GM19455 (cell line): ENCODE measurements at regions not wholly inside any gene's neighbourhood (a gene's known extent, or its start where the extent isn't known, plus 50 kb on each side); places are given as distances from the start of the nearest gene placed in this dataset.

Source experiments
- ATAC-seq: cut with Tn5 transposase; IDR thresholded peaks from one replicate; pipeline ENCODE4 v1.9.1; 2021; ENCODE audit not compliant: unreplicated experiment

DNA sequence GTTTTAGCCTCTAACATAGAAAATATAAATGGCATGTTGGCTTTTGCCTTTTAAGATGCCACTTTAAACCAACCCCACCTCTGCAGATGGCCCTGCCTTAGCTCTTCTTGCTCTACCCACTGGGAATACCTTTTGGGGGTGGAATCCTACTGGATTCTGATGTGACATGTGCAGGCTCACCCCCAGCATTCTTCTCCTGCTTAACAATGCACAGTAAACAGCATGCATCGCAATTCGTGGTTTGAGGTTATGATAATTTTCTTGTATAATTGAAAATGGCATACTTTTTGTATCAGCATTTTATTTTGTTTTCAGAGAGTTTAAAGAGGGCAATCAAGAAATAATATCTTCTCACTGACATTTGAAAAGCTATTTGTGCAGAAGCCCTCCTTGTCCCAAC, 167.9 kb downstream of the AREG start:
- ATAC-seq: no peak

- no peak for ATAC-seq
Observed at GRCh38 chr4:74613266-74613665, 168.3 kb downstream of the AREG start.

DNA sequence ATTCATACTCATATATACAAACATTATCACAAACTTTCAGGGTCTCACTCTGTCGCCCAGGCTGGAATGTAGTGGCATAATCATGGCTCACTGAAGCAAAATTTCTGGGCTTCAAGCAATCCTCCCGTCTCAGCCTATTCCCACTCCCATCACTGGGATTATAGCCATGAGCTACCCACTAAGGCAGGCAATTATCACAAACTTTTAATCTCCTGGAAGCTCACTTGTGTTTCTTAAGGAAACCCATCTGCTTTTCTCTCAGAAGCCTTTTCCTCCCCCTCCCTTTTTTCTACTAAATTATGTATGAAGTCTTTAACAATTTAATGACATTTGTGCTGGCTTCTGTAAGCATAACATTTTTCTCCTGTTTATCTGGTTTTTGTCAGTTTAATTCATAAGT, 170.5 kb downstream of the AREG start:
- no peak for ATAC-seq

- no peak for ATAC-seq
Observed at GRCh38 chr4:74618166-74618565, 173.2 kb downstream of the AREG start.

DNA sequence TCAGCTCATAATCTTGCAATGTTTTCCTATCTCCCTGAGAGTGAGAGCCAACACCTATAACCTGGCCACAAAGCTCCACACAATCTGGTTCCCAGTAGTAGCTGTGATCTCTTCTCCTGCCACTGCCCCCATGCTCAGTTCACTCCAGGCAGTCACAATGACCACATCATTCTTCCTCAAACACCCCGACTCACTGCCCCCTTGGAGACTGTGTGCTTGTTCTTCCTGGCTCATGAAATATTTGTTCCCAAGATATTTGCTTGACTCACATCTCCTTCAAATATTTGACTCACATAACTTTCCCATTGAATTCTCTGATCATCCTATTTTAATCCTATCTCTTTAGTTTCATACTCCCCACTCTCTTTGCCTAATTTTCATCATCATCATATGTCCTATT, 173.7 kb downstream of the AREG start:
- no peak for ATAC-seq

GRCh38 chr4:74619931-74620702, 174.2 kb downstream of the BTC start:
- no peak for ATAC-seq

DNA sequence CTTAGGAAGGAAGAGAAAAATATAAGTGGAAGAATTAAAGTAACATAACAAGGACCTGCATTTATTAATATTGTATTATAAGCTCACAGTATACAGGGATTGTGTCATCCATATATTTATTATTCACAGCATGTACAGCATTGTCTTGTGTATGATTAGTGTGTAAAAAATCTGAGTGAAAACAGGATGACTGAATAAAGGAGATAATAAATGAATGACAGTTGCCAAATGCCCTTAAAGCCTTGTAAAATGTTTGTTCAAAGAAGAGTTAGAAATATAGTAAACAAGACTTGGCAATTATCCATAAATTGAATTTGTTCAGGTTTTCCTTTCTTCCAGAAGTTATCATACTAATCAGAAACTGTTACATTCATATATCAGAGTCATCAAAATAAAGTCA, 172.7 kb downstream of the BTC start:
- ATAC-seq: no peak

DNA sequence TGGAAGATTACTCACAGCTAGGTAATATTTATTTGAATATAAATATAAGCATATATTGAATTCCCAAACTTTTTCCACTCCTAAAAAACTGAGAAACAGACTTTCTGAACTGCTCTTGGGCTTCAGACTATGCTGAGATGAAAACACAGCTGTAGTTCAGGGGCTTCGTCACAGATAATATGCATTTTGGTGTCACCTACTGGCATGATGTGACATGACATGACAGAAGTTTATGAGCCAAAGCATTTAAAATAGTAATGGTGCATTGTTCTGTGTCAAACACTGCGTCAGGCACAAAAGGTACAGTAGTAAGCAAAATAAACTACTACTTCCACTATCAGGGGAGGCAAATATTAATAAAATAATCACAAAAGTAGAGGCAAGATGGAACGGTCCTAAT, 171.3 kb downstream of the BTC start:
- no peak for ATAC-seq

DNA sequence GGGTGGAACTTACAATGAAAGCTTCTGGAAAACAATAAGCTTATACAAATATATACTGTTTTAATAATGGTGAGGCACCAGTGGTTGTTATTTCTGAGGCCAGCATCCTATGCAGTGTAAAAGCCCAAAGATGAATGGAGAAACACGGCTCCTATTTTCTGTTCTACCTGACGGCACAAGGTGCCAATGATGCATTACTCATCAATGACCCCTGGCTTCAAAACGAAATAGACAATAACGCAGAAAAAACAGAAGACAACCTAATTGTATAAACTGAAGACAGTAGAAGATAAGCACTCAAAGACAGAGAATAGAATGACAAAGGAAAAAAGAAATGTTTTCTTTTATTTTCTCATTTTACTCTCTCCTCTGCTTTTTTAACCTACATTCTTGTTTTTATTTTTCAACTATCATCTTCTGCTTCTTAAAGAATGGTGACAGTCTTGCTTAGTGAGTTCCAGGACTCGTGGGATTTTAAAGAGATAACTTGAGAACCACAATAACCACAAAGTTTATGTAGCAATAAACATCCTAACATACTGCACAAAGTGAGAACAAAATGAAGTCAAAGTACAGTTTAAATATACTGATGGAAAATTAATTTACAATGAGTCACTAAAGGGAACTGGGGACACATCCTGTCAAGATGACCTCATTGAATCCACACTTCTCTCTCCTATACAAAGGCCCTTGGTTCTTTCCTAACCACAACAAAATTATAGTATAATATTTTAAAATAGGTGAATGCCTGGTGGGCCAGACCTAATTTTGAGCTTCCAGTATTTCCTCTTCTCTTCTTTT, 169.8 kb downstream of the BTC start:
- ATAC-seq: no peak

- no peak for ATAC-seq
Observed at GRCh38 chr4:74625981-74626380, 168.3 kb downstream of the BTC start.

DNA sequence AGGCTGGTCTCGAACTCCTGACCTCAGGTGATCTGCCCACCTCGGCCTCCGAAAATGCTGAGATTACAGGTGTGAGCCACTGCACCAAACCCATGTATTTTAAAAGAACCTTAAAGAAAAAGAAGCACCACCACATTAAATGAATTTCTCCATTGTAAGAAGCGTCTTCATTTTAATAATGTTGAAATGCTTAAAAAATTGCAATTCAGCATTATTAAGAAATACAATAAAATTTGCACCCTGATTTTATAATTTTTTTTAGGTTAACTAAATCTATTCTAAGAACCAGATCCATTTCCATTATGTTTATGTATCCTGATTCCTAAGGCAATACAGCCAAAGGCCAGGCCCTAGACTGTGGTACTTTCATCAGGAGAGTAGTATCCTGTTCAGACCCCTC, 167.2 kb downstream of the BTC start:
- no peak for ATAC-seq

DNA sequence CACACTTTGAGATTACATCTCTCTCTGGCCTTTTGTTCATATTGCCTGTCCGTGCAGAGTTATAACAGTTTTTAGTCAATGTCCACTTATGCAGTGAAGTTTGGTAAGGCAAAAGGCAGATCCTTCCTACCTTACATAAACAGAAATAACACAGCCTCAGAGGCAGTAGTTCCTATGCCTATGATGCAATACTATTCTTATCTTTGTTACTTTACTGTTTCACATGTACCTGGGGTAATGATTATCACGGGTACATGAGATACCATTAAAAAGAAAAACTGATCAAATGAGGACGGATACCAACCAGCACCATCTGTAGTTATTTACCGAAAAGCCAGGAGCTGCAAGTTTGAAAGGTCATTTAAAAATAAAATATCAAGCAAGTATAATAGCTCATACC, 166.8 kb downstream of the BTC start:
- ATAC-seq: no peak

DNA sequence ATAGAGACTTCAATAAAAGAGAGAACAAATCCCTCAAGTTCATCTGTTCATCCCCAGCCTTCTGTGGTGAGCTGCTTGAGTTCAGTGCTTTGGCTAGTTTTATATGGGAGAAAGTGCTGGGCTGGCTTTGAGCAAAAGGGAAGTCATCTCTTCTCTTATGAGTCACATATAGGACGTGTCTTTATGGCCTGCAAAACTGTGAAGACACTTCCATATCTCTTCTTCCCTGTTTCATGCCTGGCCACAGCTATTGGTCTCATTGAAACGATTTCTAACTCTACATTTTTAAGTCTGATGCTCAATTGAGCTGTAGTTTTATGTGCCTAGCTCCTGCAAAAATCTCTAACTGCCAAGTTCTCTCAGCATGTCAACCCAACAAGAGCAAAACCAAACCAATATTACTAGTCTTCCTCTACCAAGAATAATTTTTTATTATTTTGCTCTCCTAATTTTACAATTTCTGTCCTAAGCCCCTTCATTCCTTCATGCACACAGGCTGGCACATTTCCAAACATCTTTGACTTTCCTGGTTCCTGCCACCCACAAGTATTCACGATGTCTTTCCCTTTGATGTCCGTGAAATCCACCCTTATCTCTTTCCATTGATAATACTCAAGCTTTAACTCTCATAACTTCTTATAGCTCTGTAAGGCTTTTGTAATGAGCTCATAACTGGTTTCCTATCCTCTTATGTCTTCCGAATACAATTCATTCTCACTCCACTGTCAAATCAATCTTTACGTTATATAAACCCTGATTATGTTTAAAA, 165.3 kb downstream of the BTC start:
- ATAC-seq: no peak

DNA sequence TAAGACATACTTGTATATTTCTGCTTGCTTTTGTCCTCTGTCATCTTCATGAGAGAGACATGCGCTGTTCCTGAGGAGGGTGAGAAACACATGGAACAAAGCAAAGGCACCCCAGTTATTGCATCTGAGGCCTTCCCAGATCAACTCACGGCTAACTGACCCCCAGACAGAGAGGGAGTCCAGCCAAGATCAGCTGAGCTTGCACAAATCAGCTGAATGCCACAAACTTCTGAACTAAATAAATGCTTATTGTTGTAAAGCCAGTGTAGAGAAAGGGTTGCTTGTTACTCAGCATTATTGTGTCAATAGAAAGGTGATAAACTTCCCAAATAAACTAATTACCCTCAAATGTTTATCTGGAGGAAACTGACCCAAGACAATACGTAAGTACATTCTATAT, 163.8 kb downstream of the BTC start:
- no peak for ATAC-seq

DNA sequence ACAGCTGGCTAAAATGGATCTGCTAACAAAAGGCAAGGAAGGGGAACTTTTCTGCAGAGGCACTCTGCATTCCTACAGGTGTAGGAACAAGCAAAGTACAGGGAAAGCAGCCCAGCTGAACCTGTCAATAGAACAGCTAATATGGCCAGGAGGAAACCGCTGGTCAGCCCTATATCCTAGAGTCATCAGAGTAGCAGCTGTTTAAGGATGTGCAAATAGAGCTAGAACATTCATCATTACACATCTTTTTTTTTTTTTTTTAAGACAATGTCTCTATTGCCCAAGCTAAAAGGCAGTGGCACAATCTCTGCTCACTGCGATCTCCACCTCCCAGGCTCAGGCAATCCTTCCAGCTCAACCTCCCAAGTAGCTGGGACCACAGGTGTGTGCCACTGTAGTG, 163.0 kb downstream of the BTC start:
- ATAC-seq: no peak

DNA sequence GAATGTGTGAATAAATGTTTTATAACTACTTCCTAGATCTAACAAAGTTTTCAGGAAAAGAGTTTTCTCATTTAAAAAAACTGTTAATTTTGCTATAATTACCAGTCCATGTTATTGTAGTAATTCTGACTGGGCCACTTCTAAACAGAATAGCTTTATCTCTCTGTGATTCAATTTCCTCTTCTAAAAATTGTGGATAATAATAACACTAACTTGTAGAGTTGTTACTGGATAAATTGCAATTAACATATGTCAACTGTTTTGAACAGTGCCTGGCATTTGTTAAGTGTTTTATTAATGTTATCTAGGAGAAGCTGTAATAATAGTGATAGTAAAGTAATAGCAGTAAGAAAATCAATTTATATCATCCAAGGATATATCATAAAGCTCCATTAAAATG, 162.3 kb downstream of the BTC start:
- ATAC-seq: no peak

- ATAC-seq: no peak
Observed at GRCh38 chr4:74632634-74633033, 161.7 kb downstream of the BTC start.

DNA sequence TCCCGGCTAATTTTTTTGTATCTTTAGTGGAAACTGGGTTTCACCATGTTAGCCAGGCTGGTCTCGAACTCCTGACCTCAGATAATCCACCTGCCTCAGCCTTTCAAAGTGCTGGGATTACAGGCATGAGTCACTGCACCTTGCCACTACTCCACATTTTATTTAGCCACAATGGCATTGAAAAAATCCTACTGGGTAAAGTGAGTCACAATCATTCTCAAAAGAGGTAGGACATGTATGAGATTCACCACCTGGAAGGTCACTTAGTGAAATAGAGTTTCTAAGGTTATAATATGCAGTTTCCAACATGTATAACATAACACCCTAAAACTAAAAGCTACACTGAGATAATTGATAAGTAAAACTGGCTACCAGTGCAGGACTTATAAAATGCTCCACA, 159.2 kb downstream of the BTC start:
- no peak for ATAC-seq

- no peak for ATAC-seq
Observed at GRCh38 chr4:74635490-74636123, 158.7 kb downstream of the BTC start.

- no peak for ATAC-seq
Observed at GRCh38 chr4:74638001-74638400, 156.3 kb downstream of the BTC start.

DNA sequence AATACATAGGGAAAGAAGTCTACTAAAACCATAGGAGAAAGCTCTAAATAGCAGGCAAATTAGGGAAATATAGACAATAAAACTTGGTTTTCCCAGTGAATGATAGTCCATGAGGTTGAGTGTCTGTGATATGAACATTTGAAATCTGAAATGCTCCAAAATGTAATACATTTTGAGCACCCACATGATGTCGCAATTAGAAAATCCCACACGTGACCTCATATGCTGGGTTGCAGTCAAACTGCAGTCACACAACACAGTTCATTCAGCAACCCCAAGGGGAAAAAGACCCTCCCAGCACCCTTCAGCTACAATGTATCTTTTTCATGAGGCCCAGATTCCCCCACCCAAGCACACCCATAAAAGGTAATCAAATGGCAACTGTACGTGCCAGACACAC, 155.6 kb downstream of the BTC start:
- no peak for ATAC-seq
